SH-SY5Y (cell line): ENCODE measurements at regions not wholly inside any gene's neighbourhood (a gene's known extent, or its start where the extent isn't known, plus 50 kb on each side); places are given as distances from the start of the nearest gene placed in this dataset.

Source experiments
- GATA2 ChIP-seq: IDR thresholded peaks from 2 replicates; pipeline ENCODE4 v1.6.1; 2011; ENCODE audit warnings: mild to moderate bottlenecking, low read depth, low read length
- GATA3 ChIP-seq: IDR thresholded peaks from 2 replicates; pipeline ENCODE4 v1.6.1; 2011; ENCODE audit warnings: low read depth, mild to moderate bottlenecking, low read length, moderate library complexity

- TF ChIP-seq GATA2 (no peak), GATA3 (no peak)
Measured at GRCh38 chr3:127451321-127451720, 139.2 kb downstream of the TPRA1 start.
